Fibroblast of skin of abdomen (primary cell): ENCODE measurements at regions not wholly inside any gene's neighbourhood (a gene's known extent, or its start where the extent isn't known, plus 50 kb on each side); places are given as distances from the start of the nearest gene placed in this dataset.

Experiments used
- DNase-seq: peaks from one replicate; pipeline ENCODE4 v3.0.0-alpha.2; 2013

GRCh38 chr12:128133321-128134073, 133.5 kb upstream of the TMEM132C start:
- DNase-seq, result no peak

GRCh38 chr12:128137140-128137539, 129.8 kb upstream of the TMEM132C start:
- DNase-seq, result no peak

- DNase-seq, result peak; percentile 2
These were observed 128.8 kb upstream of the TMEM132C start for GRCh38 chr12:128138125-128138524.

GRCh38 chr12:128140551-128140950, 126.4 kb upstream of the TMEM132C start:
- DNase-seq, result no peak

GRCh38 chr12:128150961-128151360, 116.0 kb upstream of the TMEM132C start:
- DNase-seq, result no peak

GRCh38 chr12:128155571-128155970, 111.4 kb upstream of the TMEM132C start:
- no peak for DNase-seq

- no peak for DNase-seq
These were observed 103.9 kb upstream of the TMEM132C start for GRCh38 chr12:128163086-128163485.

- DNase-seq, result no peak
These were observed 102.4 kb upstream of the TMEM132C start for GRCh38 chr12:128164533-128164932.

- DNase-seq, result no peak
These were observed 101.6 kb upstream of the TMEM132C start for GRCh38 chr12:128165387-128165786.

GRCh38 chr12:128168273-128168672, 98.7 kb upstream of the TMEM132C start:
- DNase-seq, result no peak

GRCh38 chr12:128170181-128170580, 96.8 kb upstream of the TMEM132C start:
- DNase-seq, result no peak

- no peak for DNase-seq
These were observed 88.4 kb upstream of the TMEM132C start for GRCh38 chr12:128178565-128178964.

GRCh38 chr12:128178966-128179365, 88.0 kb upstream of the TMEM132C start:
- DNase-seq, result peak; percentile 25

- DNase-seq, result no peak
These were observed 86.8 kb upstream of the TMEM132C start for GRCh38 chr12:128180166-128180565.

- no peak for DNase-seq
These were observed 76.9 kb upstream of the TMEM132C start for GRCh38 chr12:128190052-128190451.

GRCh38 chr12:128190614-128191013, 76.4 kb upstream of the TMEM132C start:
- peak; percentile 10 for DNase-seq

GRCh38 chr12:128191380-128191779, 75.6 kb upstream of the TMEM132C start:
- DNase-seq, result no peak

GRCh38 chr12:128204711-128205110, 62.3 kb upstream of the TMEM132C start:
- DNase-seq, result no peak

GRCh38 chr12:128205145-128205544, 61.8 kb upstream of the TMEM132C start:
- DNase-seq, result no peak

GRCh38 chr12:128205758-128206157, 61.2 kb upstream of the TMEM132C start:
- no peak for DNase-seq
